C4-2B (cell line): ENCODE measurements at regions not wholly inside any gene's neighbourhood (a gene's known extent, or its start where the extent isn't known, plus 50 kb on each side); places are given as distances from the start of the nearest gene placed in this dataset.

Experiments used
- H3K27ac ChIP-seq: fragments of 450-650 bp; 2 replicates; pipeline ENCODE4 v1.5.1; 2017
- ZFX ChIP-seq: fragments of 450-650 bp; IDR thresholded peaks from 2 replicates; pipeline ENCODE4 v1.6.1; 2017
- TF ChIP-seq, protein P1 (sequence below): fragments of 450-650 bp; conservative IDR thresholded peaks from 2 replicates; pipeline ENCODE4 v1.5.1; 2017; ENCODE audit warnings: mild to moderate bottlenecking

DNA sequence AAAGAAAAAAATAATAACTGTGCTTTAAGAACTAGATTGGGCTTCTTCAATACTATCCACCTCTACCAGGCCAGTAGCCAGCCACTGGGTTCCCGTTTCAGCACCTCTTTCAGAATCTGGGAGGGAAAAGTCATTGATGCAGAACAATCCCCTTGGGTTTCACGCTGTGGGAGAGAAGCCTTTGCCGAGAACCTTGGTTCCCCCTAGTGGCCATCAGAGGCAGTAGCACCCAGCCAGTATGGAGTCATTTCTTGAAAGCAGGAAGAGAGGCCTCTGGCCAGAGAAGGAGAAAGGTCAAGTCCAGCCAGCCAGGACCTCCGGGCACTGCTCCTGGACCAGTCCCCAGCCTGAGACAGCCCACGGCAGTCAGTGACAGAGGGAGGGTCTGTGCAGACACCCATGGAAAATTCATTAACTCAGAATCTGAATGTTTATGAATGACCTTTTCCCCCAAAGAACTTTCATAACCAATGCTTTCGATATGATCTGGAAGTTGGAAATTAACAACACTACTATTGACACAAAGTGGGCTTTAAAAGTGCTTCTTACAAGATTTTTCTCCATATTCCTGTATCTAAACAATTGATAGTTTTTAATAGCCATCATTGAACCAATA lies 51.2 kb upstream of the CDH5 start:
- TF ChIP-seq, protein P1, sequence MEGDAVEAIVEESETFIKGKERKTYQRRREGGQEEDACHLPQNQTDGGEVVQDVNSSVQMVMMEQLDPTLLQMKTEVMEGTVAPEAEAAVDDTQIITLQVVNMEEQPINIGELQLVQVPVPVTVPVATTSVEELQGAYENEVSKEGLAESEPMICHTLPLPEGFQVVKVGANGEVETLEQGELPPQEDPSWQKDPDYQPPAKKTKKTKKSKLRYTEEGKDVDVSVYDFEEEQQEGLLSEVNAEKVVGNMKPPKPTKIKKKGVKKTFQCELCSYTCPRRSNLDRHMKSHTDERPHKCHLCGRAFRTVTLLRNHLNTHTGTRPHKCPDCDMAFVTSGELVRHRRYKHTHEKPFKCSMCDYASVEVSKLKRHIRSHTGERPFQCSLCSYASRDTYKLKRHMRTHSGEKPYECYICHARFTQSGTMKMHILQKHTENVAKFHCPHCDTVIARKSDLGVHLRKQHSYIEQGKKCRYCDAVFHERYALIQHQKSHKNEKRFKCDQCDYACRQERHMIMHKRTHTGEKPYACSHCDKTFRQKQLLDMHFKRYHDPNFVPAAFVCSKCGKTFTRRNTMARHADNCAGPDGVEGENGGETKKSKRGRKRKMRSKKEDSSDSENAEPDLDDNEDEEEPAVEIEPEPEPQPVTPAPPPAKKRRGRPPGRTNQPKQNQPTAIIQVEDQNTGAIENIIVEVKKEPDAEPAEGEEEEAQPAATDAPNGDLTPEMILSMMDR, result peak; percentile 95
- TF ChIP-seq ZFX, result no peak
- no peak overlapping the region for H3K27ac ChIP-seq

DNA sequence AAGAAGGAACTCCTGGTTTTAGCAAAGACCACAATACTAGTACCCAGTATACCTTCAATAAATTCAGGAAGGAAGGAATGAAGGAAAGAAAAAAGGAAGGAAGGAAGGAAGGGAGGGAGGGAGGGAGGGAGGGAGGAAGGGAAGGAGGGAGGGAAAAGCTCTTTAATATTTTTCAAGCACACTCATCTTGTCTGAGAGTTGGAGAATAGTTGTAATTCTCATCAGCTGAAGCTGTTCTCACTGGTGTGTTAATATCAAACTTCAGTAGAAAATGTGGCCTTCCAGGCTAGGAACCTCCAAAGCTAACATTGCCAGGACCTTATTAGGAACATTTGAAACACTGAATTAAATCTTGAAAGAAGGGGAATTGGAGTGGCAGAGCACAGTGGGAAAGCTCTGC lies 55.2 kb upstream of the CDH5 start:
- TF ChIP-seq, protein P1, result no peak
- no peak for TF ChIP-seq ZFX

DNA sequence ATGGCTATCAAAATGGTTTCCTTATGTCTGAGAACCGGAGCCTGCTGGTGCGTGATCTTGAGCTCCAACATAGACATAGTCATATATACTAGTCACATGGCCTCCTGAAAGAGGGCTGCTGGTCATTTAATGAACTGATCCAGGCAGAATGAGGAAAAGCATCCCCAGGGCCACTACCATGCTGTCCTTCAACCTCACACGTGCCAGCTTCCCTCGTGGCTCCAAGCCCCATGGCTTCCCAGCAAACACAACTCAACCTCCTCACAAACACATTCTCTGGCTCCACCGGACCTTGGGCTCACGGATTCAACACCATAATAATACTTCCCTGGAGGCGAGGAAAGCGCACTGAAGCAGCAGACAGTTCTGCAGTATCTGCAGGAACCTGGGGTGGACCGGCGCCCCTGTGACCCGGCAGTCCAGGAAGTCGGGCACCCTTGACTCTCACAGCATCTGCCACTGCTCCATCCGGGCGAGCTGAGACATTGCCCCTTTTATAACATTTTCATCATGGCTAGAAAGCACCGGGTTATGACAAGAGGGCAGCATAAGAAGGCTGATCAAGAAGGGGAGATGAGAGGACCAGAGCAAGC lies 57.2 kb upstream of the CDH5 start:
- TF ChIP-seq ZFX, result no peak
- TF ChIP-seq, protein P1, result no peak
- H3K27ac ChIP-seq, result no peak overlapping the region

More for the DNA sequence above, 55.2 kb upstream of the CDH5 start:
- H3K27ac ChIP-seq, result no peak overlapping the region

DNA sequence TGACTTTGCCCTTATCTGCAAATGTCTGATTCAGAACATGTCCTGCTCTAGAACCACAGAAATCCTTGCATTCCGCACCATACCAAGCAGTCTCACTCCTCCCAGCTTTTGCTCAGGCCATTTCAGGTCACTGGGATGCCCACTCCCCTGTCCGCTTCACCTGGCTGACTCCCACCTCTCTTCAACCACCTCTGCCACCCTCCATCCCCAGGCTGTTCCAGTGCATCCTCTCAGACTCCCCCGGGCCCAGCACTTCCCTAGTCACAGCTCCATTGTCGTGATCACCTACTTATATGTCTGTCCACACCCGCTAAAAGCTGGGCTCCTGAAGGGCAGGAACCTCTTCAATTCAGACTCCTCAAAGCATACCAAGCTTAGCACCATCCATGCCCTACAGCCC lies 58.4 kb upstream of the CDH5 start:
- TF ChIP-seq, protein P1, result no peak
- TF ChIP-seq ZFX, result no peak
- H3K27ac ChIP-seq, result no peak overlapping the region

DNA sequence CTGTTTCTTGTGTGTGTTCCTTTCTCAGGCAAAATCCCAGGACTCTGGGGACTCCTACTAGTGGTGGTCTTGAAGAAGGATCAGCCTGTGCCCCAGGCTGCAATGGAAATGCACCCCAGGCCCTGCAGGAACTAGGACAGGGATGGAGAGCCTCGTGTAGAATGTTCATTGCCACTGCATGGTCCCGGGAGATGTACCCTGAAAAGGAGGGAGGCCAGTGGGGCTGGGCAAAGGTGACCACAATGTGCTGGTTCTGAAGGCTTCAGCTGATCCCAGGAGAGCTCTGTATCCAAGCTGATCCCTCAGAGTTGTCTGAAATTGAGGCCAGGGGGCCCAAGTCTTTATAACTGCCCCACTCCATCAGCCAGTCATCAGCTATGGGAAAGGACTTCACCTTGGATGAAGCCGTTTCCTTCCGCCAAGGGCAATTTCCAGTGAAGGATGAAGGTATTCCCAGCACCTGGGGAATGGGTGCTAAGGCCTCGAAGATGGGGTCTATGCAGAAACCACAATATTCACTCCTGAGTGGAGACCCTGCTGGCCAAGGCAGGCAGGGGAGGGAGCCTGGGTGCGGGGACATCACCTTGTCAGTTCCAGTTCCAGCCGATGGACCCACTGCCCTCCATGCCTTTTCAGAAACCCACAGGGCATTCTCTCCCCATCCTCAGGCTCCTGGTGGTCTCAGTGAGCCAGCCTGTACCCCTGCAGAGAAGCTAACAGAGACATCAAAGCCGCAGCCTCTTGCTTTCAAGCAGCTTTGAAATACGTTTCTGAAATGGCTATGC lies 59.9 kb upstream of the CDH5 start:
- H3K27ac ChIP-seq, result no peak overlapping the region
- no peak for TF ChIP-seq ZFX
- TF ChIP-seq, protein P1, result no peak

DNA sequence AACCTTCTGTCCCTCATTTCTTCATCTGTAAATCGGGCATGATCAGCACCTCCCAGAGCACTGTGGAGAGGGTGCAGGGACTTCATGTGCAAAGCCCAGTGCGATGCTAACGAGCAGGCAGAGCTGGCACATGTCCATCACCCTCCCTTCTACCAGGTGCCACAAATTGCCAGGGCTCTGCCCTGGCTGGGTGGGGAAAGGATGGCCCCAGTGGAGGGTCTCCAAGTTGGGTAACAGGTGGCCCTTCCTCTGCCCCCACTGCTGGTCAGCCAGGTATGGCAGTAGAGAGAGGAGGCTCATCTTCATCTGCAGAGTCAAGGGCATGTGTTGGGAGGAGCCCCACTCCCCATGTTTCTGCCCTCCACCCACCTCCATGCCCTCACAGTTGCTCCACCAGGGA lies 61.5 kb upstream of the CDH5 start:
- no peak overlapping the region for H3K27ac ChIP-seq
- TF ChIP-seq, protein P1, result no peak
- TF ChIP-seq ZFX, result no peak

DNA sequence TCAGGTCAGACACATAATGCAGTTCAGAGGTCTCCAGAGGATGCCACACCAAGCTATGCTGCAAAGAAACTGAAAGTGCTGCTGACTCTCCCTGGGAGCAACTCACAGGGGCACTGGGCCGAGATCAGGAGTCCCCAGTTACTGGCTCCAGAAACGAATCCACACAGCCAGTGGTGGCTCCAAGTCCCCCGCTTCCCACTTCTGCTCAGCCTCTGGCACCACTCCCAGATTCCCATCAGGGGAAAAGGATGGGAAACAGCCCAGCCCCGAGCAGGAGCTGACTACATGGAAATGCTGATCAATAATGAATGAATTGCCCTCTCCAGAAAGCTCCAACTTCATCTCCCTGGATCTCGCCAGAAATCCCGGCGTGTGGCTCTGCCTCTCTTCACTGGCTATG lies 62.3 kb upstream of the CDH5 start:
- no peak overlapping the region for H3K27ac ChIP-seq
- TF ChIP-seq, protein P1, result no peak
- TF ChIP-seq ZFX, result no peak
